T-helper 1 cell treated with Interleukin-12 subunit alpha and Interleukin-12 subunit beta and Interleukin-4 antibody, amounts not matched to agents 30 μg/mL and 1 μg/mL, for 36 hours (primary cell): ENCODE measurements at regions not wholly inside any gene's neighbourhood (a gene's known extent, or its start where the extent isn't known, plus 50 kb on each side); places are given as distances from the start of the nearest gene placed in this dataset.

Experiments
- H3K27ac Mint-ChIP-seq: one replicate; pipeline ENCODE4 v1.8.0; 2021; ENCODE audit warnings: mild to moderate bottlenecking, mixed read lengths
- H3K27me3 Mint-ChIP-seq: one replicate; pipeline ENCODE4 v1.8.0; 2021; ENCODE audit warnings: low read depth, mixed read lengths
- H3K36me3 Mint-ChIP-seq: one replicate; pipeline ENCODE4 v1.8.0; 2021; ENCODE audit warnings: low read depth, mixed read lengths
- H3K4me1 Mint-ChIP-seq: one replicate; pipeline ENCODE4 v1.8.0; 2021; ENCODE audit warnings: low read depth, mixed read lengths
- H3K4me3 Mint-ChIP-seq: one replicate; pipeline ENCODE4 v1.8.0; 2021; ENCODE audit warnings: mild to moderate bottlenecking, moderate library complexity, mixed read lengths
- H3K9me3 Mint-ChIP-seq: one replicate; pipeline ENCODE4 v1.8.0; 2021; ENCODE audit warnings: mixed read lengths

DNA sequence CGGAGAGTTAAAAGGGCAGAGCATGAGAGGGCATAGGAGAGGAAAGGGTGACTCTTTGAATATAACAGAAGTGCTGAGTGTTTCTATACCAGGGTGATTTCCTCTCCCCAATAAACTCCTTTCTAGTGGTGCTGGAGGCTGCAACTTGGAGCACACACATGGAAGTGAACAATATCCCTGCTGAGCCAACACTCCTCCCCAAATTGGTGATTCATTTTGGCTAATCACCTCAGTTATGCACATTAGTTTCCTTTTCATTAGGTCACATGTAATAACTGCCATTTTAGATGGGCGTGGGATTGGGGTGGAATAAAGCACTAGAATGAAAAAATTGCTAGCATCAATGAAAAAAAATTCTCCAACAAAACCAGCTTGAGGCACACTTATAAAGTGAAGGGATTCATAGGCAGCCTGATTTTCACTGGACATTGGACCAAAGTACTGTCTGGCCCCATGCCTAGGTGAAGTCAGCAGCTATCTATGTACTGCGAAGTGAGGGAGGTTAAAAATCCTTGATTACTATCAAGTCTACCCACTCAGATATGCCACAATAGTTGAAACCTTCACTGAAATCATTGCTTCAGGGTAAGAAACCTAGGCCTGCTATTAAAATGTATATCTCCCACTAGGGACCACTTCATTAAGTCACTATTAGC is 174.0 kb downstream of the GLUD2 start:
- no peaks in the 10 kb centered on the region for H3K4me1 Mint-ChIP-seq
- no peak overlapping the region for H3K4me3 Mint-ChIP-seq
- no peaks in the 10 kb centered on the region for H3K36me3 Mint-ChIP-seq
- no peaks in the 10 kb centered on the region for H3K27me3 Mint-ChIP-seq
- H3K27ac Mint-ChIP-seq: no peak overlapping the region
- H3K9me3 Mint-ChIP-seq: no peaks in the 10 kb centered on the region

DNA sequence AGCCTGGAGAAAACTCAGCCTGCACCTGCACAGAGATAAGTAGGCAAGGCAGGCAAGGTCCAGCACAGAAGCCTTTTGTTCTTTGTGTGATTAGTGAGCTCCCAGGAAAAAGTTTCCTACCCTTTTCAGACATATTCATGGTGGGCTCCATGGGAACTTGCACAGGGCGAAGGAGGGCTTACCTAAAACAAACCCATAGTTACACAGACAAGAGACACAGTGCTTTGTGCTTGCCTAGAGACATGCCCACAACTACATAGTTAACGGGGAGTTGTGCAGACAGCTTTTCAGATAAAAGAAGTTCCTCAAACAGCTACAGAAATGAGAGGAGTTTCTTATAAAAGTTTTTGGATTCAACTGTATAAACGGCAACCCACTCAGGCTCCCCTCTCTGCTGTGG is 180.5 kb downstream of the GLUD2 start:
- no peaks in the 10 kb centered on the region for H3K36me3 Mint-ChIP-seq
- no peaks in the 10 kb centered on the region for H3K4me1 Mint-ChIP-seq
- no peak overlapping the region for H3K27ac Mint-ChIP-seq
- H3K27me3 Mint-ChIP-seq: no peaks in the 10 kb centered on the region
- H3K4me3 Mint-ChIP-seq: no peak overlapping the region
- no peaks in the 10 kb centered on the region for H3K9me3 Mint-ChIP-seq

DNA sequence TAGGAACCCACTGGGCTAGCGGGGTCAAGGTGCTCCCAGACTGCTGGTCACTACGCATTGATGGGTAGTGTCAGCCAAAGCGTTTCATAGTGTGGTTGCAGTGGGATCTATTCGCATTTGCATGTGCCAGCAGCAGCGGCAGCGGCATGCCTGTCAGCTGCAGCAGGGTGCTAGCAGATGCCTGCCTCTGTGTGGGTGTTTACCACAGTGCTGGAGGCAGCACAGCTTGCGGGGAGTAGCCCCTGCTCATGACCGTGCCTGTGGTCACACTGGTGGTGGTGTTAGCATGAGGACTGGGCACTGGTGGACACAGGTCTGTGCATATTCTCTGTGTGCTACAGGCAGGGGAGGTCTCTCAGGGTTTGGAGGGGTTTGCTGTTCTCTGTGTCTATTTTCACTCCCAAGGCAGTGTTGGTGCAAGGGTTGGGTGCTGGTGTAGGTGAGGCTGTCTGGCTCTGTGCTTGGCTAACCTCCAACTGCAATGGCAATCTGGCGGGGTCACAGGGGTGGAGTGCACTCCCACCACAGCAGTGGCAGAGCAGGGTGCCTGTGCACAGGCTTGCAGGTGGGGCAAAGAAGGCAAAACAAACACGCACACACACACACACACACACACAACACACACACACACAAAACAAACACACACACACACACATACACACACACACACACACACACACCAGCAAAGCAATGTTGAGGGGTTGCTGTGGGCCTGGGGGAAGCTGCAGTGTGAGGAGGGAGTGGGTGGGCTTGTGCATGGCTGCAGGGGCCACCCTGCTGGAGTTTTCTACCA is 184.4 kb downstream of the GLUD2 start:
- no peak overlapping the region for H3K27ac Mint-ChIP-seq
- H3K4me3 Mint-ChIP-seq: no peak overlapping the region
- no peaks in the 10 kb centered on the region for H3K9me3 Mint-ChIP-seq
- no peaks in the 10 kb centered on the region for H3K36me3 Mint-ChIP-seq
- H3K4me1 Mint-ChIP-seq: no peaks in the 10 kb centered on the region
- H3K27me3 Mint-ChIP-seq: no peaks in the 10 kb centered on the region

DNA sequence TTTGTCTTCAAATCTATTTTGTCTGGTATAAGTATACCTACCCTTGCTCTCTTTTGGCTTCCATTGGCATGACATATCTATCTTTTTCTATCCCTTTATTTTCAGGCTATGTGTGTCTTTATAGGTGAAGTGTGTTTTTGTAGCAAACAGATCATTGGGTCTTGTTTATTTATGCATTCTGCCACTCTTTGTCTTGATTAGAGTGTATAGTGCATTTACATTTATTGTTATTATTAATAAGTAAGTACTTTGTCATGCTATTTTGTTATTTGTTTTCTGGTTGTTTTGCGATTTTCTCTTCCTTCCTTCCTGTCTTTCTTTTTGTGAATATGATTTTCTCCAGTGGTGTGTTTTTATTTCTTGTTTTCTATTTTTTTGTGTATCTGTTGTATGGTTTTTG is 188.6 kb downstream of the GLUD2 start:
- H3K27ac Mint-ChIP-seq: no peak overlapping the region
- no peaks in the 10 kb centered on the region for H3K27me3 Mint-ChIP-seq
- H3K9me3 Mint-ChIP-seq: peaks cover 4% of the 10 kb centered on the region
- H3K4me1 Mint-ChIP-seq: no peaks in the 10 kb centered on the region
- no peaks in the 10 kb centered on the region for H3K36me3 Mint-ChIP-seq
- H3K4me3 Mint-ChIP-seq: no peak overlapping the region

DNA sequence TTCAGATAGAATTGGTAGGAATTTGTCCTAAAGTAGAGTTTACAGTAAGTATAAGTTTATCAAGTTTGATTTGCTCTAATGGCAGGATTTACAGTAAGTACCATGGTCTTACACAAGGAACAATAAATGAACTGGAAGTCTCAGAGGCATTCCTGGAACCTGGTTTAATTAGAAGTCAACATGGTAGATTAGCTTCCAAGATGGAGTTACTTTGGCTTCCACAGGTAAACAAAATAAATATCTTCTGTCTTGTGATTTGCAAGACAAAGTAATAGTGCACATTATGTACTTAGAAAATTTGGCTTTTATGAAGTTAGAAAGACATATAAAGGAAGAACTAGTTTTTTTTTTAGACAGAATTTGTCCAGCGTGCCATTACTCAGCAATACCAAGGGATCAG is 190.7 kb downstream of the GLUD2 start:
- Mint-ChIP-seq H3K4me3 (no peak overlapping the region), H3K27me3 (no peaks in the 10 kb centered on the region)

DNA sequence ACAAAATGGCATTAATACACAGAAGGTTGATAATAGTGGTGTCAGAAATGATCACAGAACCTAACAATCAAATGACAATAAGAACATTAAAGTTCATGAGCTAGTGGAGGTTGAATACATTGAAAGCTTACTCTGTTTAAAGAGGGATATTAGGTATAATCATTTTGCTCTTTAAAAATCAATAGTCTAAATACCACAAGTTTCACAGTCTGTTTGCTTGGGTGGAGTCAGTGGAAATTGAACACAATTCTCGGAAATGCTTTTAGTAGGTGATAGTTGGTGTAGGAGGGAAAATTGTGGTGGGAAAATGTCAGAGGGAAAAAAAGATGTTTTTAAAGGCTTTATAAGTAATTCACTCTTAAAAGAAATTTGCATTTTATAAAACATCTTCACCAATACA is 197.1 kb downstream of the GLUD2 start:
- Mint-ChIP-seq H3K9me3 (no peaks in the 10 kb centered on the region), H3K4me1 (no peaks in the 10 kb centered on the region), H3K27ac (no peak overlapping the region), H3K27me3 (no peaks in the 10 kb centered on the region), H3K4me3 (no peak overlapping the region), H3K36me3 (no peaks in the 10 kb centered on the region)

More for the DNA sequence above, 190.7 kb downstream of the GLUD2 start:
- peaks cover 4% of the 10 kb centered on the region for H3K9me3 Mint-ChIP-seq
- no peaks in the 10 kb centered on the region for H3K4me1 Mint-ChIP-seq
- H3K27ac Mint-ChIP-seq: no peak overlapping the region
- H3K36me3 Mint-ChIP-seq: no peaks in the 10 kb centered on the region

DNA sequence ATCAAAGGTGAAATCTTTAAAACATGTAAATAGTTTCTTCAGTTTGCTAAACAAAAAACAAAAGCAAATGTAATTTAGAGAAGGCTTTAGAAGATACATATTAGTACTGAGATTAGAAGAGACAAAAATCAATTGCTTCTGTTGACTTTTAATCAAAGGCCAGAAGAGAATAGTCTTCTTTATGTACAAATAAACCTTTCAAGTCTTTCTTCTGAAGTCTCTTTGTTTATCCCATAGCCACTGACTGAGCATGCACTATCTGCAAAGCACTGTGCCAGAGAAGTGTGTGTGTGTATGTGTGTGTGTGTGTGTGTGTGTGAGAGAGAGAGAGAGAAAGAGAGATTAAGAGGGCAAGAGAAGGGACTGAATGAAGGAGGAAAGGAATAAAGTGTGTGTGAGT is 198.4 kb downstream of the GLUD2 start:
- no peaks in the 10 kb centered on the region for H3K36me3 Mint-ChIP-seq
- no peak overlapping the region for H3K4me3 Mint-ChIP-seq
- H3K4me1 Mint-ChIP-seq: no peaks in the 10 kb centered on the region
- no peak overlapping the region for H3K27ac Mint-ChIP-seq
- no peaks in the 10 kb centered on the region for H3K27me3 Mint-ChIP-seq
- H3K9me3 Mint-ChIP-seq: peaks cover 2% of the 10 kb centered on the region

DNA sequence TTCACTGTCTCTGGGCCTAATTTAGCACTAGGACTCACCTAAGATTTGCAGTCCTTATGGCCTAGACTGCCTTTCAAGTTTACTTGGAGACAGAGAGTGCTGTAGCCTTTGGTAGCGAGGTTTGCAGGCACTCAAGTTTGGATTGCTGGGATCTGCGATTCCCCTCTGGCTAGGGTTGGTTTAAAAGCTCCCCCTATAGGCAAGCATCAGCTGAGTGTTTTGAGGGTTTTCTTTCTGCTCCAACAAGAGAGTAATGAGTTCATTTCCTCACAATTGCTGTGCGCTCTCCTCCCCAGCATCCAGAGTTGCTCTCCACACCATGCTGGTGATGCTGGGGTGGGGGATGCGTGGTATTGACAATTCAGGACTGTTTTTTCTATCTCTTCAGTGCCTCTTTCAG is 206.9 kb downstream of the GLUD2 start:
- Mint-ChIP-seq H3K27ac (no peak overlapping the region), H3K27me3 (no peaks in the 10 kb centered on the region), H3K4me1 (no peaks in the 10 kb centered on the region), H3K36me3 (no peaks in the 10 kb centered on the region), H3K4me3 (no peak overlapping the region), H3K9me3 (peaks cover 3% of the 10 kb centered on the region)

DNA sequence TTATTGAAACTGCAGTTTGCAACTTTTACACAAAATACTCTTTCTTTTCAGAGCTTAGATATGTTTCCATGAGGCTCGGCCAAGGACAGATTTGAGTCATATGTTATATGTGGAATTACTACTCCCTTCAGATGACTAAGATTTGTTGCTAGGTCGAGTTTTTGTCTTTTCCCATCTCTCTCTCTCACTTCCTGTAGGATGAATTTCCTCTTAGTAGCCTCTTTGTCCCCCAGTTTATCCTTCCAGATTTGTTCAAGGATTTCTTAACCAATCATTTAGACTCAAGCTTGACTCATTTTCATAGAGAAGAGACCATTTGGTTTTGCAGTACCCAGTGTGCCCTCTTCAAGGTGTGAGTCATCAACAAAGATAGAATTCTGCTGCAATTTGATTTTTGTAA is 209.2 kb downstream of the GLUD2 start:
- Mint-ChIP-seq H3K36me3 (no peaks in the 10 kb centered on the region), H3K9me3 (no peaks in the 10 kb centered on the region), H3K4me1 (no peaks in the 10 kb centered on the region), H3K27me3 (no peaks in the 10 kb centered on the region), H3K27ac (no peak overlapping the region), H3K4me3 (no peak overlapping the region)

DNA sequence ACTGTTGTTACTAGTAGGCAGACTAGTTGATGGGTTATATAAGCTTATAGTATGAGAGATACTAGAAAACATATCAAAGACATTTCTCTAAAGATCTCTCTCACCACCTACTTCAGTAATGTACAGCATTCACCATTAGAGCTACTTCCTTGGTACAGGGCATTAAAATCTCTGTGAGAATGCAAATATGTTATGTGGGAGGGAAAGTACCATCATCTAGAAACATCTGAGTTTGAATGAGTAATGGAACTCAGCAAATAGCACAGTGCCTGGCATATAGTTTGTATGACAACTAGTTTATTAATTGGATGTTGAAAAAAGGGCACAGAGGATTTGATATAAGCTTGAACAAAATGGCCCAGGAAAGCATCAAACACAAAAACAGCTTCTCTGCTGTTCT is 211.1 kb downstream of the GLUD2 start:
- no peaks in the 10 kb centered on the region for H3K27me3 Mint-ChIP-seq
- no peaks in the 10 kb centered on the region for H3K9me3 Mint-ChIP-seq
- H3K4me3 Mint-ChIP-seq: no peak overlapping the region
- no peaks in the 10 kb centered on the region for H3K4me1 Mint-ChIP-seq
- no peaks in the 10 kb centered on the region for H3K36me3 Mint-ChIP-seq
- H3K27ac Mint-ChIP-seq: no peak overlapping the region

DNA sequence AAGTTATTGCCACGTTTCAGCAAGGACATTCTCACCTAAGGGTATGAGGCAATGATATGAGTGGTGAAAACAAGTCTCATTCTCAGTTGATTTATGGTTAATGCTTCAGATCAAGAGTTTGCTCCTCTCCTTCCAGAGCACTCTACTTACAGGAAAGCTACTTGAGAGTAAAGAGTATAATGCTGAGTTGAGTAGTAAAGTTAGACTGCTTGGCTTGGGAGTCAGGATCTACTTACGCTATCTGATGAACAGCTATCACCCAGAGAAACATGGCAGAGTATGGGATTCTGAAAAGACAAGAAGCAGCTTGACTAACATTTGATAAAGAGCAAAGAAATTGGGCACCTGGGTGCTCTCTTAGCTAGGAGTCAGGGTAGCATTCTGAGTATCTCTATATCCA is 211.8 kb downstream of the GLUD2 start:
- Mint-ChIP-seq H3K9me3 (no peaks in the 10 kb centered on the region), H3K27ac (no peak overlapping the region), H3K36me3 (no peaks in the 10 kb centered on the region), H3K4me1 (no peaks in the 10 kb centered on the region), H3K4me3 (no peak overlapping the region), H3K27me3 (no peaks in the 10 kb centered on the region)

DNA sequence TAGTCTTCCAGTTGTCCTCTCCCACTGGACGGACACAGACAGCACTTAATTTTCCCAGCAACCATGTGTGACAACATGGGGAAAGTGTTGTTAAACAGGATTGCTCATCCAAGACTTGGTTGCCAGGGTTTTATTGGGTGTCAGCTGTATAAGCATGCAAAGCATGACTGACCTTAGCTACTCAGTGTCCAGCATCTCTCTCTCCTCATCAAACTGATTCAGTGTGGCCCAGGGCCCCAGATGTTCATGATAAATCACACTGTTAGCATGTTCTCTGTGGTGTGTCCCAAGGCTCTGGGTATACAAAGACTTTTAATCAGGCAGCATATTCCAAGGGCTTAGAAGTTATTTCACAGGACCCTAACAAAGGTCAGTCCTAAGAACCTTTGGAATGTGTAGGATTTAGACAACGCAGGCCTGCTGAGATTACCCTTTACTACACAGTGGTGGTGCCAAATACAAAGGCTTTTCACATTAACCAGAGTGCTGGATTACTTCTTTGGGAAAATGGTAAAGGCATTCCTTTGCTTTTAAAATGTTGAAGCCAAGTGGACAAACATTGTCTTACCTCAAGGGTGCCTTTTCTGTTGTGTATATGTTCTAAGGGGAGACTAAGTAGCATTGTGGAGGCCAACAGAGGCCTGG is 213.3 kb downstream of the GLUD2 start:
- Mint-ChIP-seq H3K9me3 (no peaks in the 10 kb centered on the region), H3K4me3 (no peak overlapping the region), H3K27me3 (no peaks in the 10 kb centered on the region), H3K27ac (no peak overlapping the region), H3K4me1 (no peaks in the 10 kb centered on the region), H3K36me3 (no peaks in the 10 kb centered on the region)

DNA sequence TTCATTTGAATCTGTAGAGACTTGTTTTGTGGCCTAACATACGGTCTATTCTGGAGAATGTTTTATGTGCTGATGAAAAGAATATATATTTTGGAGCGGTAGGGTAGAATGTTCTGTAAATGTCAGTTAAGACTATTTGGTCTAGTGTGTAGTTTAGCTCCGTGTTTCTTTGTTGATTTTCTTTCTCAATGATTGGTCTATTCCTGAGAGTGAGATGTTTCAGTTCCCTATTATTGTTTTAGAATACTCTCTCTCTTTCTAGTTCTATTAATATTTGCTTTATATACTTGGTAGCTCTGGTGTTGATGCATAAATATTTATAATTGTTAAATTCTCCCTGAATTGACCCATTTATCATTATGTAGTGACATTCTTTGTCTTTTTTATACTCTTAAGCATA is 236.5 kb downstream of the GLUD2 start:
- Mint-ChIP-seq H3K27me3 (no peaks in the 10 kb centered on the region), H3K27ac (no peak overlapping the region), H3K4me3 (no peak overlapping the region), H3K9me3 (no peaks in the 10 kb centered on the region), H3K36me3 (no peaks in the 10 kb centered on the region), H3K4me1 (no peaks in the 10 kb centered on the region)

DNA sequence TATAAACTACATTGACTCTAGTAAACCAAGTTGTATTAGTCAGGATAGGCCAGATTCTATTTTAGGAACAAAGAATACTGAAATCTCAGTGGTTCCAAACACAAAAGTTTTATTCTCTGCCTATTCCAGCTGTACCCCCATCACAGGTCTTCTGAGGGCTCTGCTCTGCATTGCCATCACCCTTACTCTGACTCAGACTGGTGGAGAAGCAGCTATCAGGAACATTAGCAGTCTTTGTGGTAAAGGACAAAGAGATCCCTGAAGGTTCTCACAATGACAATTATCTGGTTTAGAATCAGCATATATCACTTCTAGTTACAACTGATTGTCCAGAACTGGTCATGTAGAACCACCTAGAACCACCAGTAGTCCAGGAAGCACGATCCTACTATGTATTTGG is 251.1 kb downstream of the GLUD2 start:
- Mint-ChIP-seq H3K27ac (no peak overlapping the region), H3K36me3 (no peaks in the 10 kb centered on the region), H3K4me1 (no peaks in the 10 kb centered on the region), H3K4me3 (no peak overlapping the region), H3K9me3 (no peaks in the 10 kb centered on the region), H3K27me3 (no peaks in the 10 kb centered on the region)

DNA sequence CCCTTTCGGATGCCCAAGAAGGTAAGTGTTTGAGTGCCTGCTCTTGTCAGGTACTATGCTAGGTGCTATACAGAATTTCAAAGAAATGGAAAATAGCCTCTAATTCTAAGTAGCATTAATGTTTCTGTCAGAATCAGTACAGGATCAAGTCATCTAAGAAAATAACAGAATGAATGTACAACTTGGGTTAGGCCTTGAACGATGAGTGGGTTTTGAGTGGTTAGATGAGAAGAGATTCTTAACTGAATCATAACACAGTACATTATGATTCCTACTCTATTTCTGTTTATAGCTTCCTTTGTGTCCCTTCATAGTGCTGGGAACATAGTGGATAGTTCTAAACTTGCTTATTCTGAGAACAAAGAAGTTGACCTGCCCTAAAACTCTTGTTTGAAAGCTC is 253.9 kb downstream of the GLUD2 start:
- no peak overlapping the region for H3K27ac Mint-ChIP-seq
- H3K4me1 Mint-ChIP-seq: no peaks in the 10 kb centered on the region
- H3K27me3 Mint-ChIP-seq: no peaks in the 10 kb centered on the region
- H3K9me3 Mint-ChIP-seq: no peaks in the 10 kb centered on the region
- no peaks in the 10 kb centered on the region for H3K36me3 Mint-ChIP-seq
- no peak overlapping the region for H3K4me3 Mint-ChIP-seq
